ENCODE measurements at regions not wholly inside any gene's neighbourhood (a gene's known extent, or its start where the extent isn't known, plus 50 kb on each side); places are given as distances from the start of the nearest gene placed in this dataset.

DNA sequence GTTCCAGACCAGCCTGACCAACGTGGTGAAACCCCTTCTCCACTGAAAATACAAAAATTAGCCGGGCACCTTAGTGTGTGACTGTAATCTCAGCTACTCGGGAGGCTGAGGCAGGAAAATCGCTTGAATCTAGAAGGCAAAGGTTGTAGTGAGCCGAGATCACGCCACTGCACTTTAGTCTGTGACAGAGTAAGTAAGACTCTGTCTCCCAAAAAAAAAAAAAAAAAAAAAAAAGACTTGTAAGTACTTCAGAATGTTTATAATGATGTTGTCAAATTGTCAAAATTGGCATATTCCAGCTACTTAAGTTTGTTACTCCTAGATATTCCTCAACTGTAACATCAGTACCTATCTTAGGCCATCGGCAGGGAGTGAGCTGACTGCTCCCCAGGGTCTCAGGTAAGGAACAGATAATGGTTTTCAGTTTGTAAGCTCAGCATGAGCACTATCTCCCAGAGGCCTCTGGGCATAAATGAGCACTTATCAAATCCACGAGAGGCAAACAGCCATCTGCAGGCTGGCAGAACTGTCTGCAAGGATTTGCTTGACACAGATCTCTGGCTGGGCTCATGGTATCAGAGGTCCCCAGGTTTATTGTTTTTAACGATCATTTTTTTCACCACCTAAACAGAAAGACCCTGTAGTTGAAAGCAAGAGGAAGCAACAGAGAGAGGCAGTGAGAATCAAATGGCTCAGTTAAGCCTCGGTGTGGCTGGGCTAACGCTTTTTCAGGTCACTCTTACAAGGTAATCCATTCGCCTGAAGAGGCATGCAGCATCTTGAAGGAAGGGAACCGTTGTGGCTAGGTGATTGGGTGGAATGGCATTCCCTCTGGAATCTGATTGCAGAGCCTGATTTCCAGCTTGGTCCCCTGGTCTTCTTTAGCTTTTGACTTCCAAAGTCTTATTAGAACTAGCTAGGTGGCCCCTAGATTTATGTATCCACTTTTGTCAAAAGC is 115.9 kb downstream of the LY86 start (continued):
- TF ChIP-seq MTA3 (IDR thresholded peaks at IDR 0.05; ENCODE audit: borderline replicate concordance) (no peak), HDAC1 (IDR thresholded peaks at IDR 0.05) (peak in 1 of 2 experiments; percentile 50; a peak in 1 of 4 replicates), CBFA2T2 (conservative IDR thresholded peaks at IDR 0.05) (peak; percentile 89), ETV5 (CRISPR knock-in tag; IDR thresholded peaks at IDR 0.05; ENCODE audit: low read depth) (0 out of 2 replicates have a peak, but pooled peaks have one; percentile 49), ZNF3 (CRISPR knock-in tag; IDR thresholded peaks at IDR 0.05) (no peak), POLR2H (tag; IDR thresholded peaks at IDR 0.05; ENCODE audit: low read depth) (no peak), POLR2AphosphoS5 (IDR thresholded peaks at IDR 0.05; ENCODE audit: control insufficient read depth, insufficient read depth, low read depth, low read length) (peak; percentile 50; the same call in 1 of the 2 replicates), TAL1 (IDR thresholded peaks at IDR 0.05) (peak; percentile 64; the same call in 1 of the 2 replicates), NCOR1 (IDR thresholded peaks at IDR 0.05) (peak; percentile 87), RBM34 (IDR thresholded peaks at IDR 0.05; ENCODE audit: borderline replicate concordance, insufficient read depth, low read length) (no peak), WHSC1 (IDR thresholded peaks at IDR 0.05; ENCODE audit: low read length) (no peak), PHB2 (IDR thresholded peaks at IDR 0.05; ENCODE audit: low read depth) (no peak)
- TF ChIP-seq, protein P1, sequence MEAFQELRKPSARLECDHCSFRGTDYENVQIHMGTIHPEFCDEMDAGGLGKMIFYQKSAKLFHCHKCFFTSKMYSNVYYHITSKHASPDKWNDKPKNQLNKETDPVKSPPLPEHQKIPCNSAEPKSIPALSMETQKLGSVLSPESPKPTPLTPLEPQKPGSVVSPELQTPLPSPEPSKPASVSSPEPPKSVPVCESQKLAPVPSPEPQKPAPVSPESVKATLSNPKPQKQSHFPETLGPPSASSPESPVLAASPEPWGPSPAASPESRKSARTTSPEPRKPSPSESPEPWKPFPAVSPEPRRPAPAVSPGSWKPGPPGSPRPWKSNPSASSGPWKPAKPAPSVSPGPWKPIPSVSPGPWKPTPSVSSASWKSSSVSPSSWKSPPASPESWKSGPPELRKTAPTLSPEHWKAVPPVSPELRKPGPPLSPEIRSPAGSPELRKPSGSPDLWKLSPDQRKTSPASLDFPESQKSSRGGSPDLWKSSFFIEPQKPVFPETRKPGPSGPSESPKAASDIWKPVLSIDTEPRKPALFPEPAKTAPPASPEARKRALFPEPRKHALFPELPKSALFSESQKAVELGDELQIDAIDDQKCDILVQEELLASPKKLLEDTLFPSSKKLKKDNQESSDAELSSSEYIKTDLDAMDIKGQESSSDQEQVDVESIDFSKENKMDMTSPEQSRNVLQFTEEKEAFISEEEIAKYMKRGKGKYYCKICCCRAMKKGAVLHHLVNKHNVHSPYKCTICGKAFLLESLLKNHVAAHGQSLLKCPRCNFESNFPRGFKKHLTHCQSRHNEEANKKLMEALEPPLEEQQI (IDR thresholded peaks at IDR 0.05), result no peak
- TF ChIP-seq, protein P2, sequence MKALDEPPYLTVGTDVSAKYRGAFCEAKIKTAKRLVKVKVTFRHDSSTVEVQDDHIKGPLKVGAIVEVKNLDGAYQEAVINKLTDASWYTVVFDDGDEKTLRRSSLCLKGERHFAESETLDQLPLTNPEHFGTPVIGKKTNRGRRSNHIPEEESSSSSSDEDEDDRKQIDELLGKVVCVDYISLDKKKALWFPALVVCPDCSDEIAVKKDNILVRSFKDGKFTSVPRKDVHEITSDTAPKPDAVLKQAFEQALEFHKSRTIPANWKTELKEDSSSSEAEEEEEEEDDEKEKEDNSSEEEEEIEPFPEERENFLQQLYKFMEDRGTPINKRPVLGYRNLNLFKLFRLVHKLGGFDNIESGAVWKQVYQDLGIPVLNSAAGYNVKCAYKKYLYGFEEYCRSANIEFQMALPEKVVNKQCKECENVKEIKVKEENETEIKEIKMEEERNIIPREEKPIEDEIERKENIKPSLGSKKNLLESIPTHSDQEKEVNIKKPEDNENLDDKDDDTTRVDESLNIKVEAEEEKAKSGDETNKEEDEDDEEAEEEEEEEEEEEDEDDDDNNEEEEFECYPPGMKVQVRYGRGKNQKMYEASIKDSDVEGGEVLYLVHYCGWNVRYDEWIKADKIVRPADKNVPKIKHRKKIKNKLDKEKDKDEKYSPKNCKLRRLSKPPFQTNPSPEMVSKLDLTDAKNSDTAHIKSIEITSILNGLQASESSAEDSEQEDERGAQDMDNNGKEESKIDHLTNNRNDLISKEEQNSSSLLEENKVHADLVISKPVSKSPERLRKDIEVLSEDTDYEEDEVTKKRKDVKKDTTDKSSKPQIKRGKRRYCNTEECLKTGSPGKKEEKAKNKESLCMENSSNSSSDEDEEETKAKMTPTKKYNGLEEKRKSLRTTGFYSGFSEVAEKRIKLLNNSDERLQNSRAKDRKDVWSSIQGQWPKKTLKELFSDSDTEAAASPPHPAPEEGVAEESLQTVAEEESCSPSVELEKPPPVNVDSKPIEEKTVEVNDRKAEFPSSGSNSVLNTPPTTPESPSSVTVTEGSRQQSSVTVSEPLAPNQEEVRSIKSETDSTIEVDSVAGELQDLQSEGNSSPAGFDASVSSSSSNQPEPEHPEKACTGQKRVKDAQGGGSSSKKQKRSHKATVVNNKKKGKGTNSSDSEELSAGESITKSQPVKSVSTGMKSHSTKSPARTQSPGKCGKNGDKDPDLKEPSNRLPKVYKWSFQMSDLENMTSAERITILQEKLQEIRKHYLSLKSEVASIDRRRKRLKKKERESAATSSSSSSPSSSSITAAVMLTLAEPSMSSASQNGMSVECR (CRISPR knock-in tag; IDR thresholded peaks at IDR 0.05), result no peak
- TF ChIP-seq, protein P3, sequence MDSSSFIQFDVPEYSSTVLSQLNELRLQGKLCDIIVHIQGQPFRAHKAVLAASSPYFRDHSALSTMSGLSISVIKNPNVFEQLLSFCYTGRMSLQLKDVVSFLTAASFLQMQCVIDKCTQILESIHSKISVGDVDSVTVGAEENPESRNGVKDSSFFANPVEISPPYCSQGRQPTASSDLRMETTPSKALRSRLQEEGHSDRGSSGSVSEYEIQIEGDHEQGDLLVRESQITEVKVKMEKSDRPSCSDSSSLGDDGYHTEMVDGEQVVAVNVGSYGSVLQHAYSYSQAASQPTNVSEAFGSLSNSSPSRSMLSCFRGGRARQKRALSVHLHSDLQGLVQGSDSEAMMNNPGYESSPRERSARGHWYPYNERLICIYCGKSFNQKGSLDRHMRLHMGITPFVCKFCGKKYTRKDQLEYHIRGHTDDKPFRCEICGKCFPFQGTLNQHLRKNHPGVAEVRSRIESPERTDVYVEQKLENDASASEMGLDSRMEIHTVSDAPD (CRISPR knock-in tag; IDR thresholded peaks at IDR 0.05), result no peak

Data from K562 (cell line).